Fibroblast of lung (primary cell): ENCODE measurements at regions not wholly inside any gene's neighbourhood (a gene's known extent, or its start where the extent isn't known, plus 50 kb on each side); places are given as distances from the start of the nearest gene placed in this dataset.
A peak's percentile ranks its signal among the peaks of the same experiment; 100 is the strongest.

ENCODE experiments used
- DNase-seq, 2 donors: peaks; one replicate each; pipeline versions ENCODE4 v3.0.0 to v3.0.0-alpha.2; 2010; ENCODE audit warnings: low read depth in 2 of 2
- H2AFZ ChIP-seq: 2 replicates; pipeline ENCODE4 v1.5.1; 2012; ENCODE audit warnings: low read length, control low read depth, inconsistent platforms
- H3K27ac ChIP-seq: 2 replicates; pipeline ENCODE4 v1.5.1; 2011; ENCODE audit warnings: low read length, control low read depth; ENCODE audit not compliant: insufficient read depth
- H3K27me3 ChIP-seq: 2 replicates; pipeline ENCODE4 v1.5.1; 2011; ENCODE audit warnings: mild to moderate bottlenecking, low read length; ENCODE audit not compliant: control insufficient read depth, insufficient read depth
- H3K36me3 ChIP-seq: 2 replicates; pipeline ENCODE4 v1.5.1; 2011; ENCODE audit warnings: low read length; ENCODE audit not compliant: control insufficient read depth, insufficient read depth
- H3K4me1 ChIP-seq: 2 replicates; pipeline ENCODE4 v1.5.1; 2011; ENCODE audit warnings: low read length; ENCODE audit not compliant: control insufficient read depth, insufficient read depth; ENCODE audit errors: extremely low read depth
- H3K4me2 ChIP-seq: 2 replicates; pipeline ENCODE4 v1.5.1; 2011; ENCODE audit warnings: low read length, control low read depth; ENCODE audit not compliant: insufficient read depth; ENCODE audit errors: extremely low read depth
- H3K4me3 ChIP-seq, 4 experiments: fragments of 200-600 bp in 1 of 4; sonication (generic) in 1 of 4; replicated peaks in 1 of 4; 2 replicates each; pipeline ENCODE4 v1.5.1; 2011 to 2016; ENCODE audit warnings: low read length in 4 of 4, low read depth in 3 of 4, mild to moderate bottlenecking in 3 of 4, control low read depth in 2 of 4, inconsistent platforms in 1 of 4, mixed read lengths in 1 of 4; ENCODE audit not compliant: insufficient read depth in 1 of 4; ENCODE audit errors: control extremely low read depth in 1 of 4
- H3K79me2 ChIP-seq: 2 replicates; pipeline ENCODE4 v1.5.1; 2012; ENCODE audit warnings: mild to moderate bottlenecking, low read length, inconsistent platforms; ENCODE audit not compliant: control insufficient read depth, insufficient read depth
- H3K9ac ChIP-seq: 2 replicates; pipeline ENCODE4 v1.5.1; 2011; ENCODE audit warnings: mild to moderate bottlenecking, low read length, control low read depth; ENCODE audit not compliant: insufficient read depth
- H3K9me3 ChIP-seq: 2 replicates; pipeline ENCODE4 v1.5.1; 2012; ENCODE audit warnings: low read depth, low read length; ENCODE audit not compliant: control insufficient read depth, insufficient read depth
- H4K20me1 ChIP-seq: 2 replicates; pipeline ENCODE4 v1.5.1; 2011; ENCODE audit warnings: low read length; ENCODE audit not compliant: control insufficient read depth, insufficient read depth; ENCODE audit errors: extremely low read depth
- EZH2 ChIP-seq: IDR thresholded peaks from 2 replicates; pipeline ENCODE4 v1.5.1; 2012; ENCODE audit warnings: low read length, control low read depth, mild to moderate bottlenecking; ENCODE audit errors: missing control alignments
- TF ChIP-seq, protein P1 (sequence below), 2 donors: IDR thresholded peaks in 1 of 2; conservative IDR thresholded peaks in 1 of 2; 1 replicate in 1 of 2; 2 replicates in 1 of 2; pipeline ENCODE4 v1.5.1; 2011 to 2012; ENCODE audit warnings: low read length in 2 of 2, control low read depth in 1 of 2, inconsistent platforms in 1 of 2, low read depth in 1 of 2, mild to moderate bottlenecking in 1 of 2

DNA sequence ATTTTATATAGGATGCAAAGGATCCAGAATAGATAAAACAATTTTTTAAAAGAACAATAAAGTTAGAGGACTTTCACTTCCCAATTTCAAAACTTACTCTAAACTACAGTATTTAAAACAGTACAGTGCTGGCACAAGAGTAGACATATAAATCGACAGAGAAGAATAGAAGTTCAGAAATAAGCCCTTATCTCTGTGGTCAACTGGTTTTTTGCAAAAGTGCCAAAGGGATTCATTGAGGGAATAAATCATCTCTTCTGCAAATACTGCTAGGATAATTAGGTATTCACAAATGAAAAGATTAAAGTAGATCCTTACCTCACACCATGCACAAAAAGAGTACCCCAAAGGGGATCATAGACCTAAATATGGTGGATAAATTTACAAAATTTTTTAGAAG, 431.0 kb upstream of the HTR2A start:
- TF ChIP-seq, protein P1, sequence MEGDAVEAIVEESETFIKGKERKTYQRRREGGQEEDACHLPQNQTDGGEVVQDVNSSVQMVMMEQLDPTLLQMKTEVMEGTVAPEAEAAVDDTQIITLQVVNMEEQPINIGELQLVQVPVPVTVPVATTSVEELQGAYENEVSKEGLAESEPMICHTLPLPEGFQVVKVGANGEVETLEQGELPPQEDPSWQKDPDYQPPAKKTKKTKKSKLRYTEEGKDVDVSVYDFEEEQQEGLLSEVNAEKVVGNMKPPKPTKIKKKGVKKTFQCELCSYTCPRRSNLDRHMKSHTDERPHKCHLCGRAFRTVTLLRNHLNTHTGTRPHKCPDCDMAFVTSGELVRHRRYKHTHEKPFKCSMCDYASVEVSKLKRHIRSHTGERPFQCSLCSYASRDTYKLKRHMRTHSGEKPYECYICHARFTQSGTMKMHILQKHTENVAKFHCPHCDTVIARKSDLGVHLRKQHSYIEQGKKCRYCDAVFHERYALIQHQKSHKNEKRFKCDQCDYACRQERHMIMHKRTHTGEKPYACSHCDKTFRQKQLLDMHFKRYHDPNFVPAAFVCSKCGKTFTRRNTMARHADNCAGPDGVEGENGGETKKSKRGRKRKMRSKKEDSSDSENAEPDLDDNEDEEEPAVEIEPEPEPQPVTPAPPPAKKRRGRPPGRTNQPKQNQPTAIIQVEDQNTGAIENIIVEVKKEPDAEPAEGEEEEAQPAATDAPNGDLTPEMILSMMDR (conservative IDR thresholded peaks at IDR 0.05 in 1 of 2, IDR thresholded peaks at IDR 0.05 in 1 of 2; ENCODE audit: low read depth in 1 of 2, low read length in 2 of 2), result no peak
- TF ChIP-seq EZH2, result no peak
- peak; percentile 25 to 73 for DNase-seq
- H3K27me3 ChIP-seq, result no peaks in the 10 kb centered on the region
- H3K79me2 ChIP-seq, result no peaks in the 10 kb centered on the region
- H3K27ac ChIP-seq, result no peak overlapping the region
- no peaks in the 10 kb centered on the region for H4K20me1 ChIP-seq
- H3K4me1 ChIP-seq, result no peaks in the 10 kb centered on the region
- no peak overlapping the region for H2AFZ ChIP-seq
- no peak overlapping the region for H3K9ac ChIP-seq
- no peaks in the 10 kb centered on the region for H3K9me3 ChIP-seq
- H3K4me2 ChIP-seq, result no peak overlapping the region
- H3K36me3 ChIP-seq, result no peaks in the 10 kb centered on the region
- no peak overlapping the region for H3K4me3 ChIP-seq

DNA sequence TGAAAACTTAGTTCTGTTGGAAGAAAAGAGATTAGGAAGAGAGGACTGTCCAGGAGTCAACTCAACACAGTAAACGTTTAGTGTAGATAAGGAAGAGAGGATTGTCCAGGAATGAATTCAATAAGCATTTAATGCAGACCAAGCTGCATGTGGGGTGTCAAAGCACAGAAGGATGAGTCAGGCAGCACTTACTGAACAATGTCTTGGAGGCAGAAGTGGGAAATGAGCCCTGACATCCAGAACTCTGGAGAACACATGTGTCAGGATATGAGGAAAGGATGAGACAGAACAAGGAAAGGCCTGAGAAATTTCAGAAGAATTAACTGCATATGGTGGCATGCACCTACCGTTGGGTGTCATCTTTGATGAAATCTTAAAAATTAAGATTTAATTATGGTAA, 429.2 kb upstream of the HTR2A start:
- TF ChIP-seq, protein P1 (conservative IDR thresholded peaks at IDR 0.05 in 1 of 2, IDR thresholded peaks at IDR 0.05 in 1 of 2; ENCODE audit: low read depth in 1 of 2, low read length in 2 of 2), result no peak
- no peak for TF ChIP-seq EZH2
- Histone ChIP-seq H3K27ac (no peak overlapping the region), H3K9me3 (no peaks in the 10 kb centered on the region), H3K79me2 (no peaks in the 10 kb centered on the region), H3K4me3 (no peak overlapping the region), H3K27me3 (no peaks in the 10 kb centered on the region), H2AFZ (no peak overlapping the region), H4K20me1 (no peaks in the 10 kb centered on the region), H3K4me2 (no peak overlapping the region), H3K36me3 (no peaks in the 10 kb centered on the region), H3K9ac (no peak overlapping the region), H3K4me1 (no peaks in the 10 kb centered on the region)
- peak; percentile 28 to 40 for DNase-seq

DNA sequence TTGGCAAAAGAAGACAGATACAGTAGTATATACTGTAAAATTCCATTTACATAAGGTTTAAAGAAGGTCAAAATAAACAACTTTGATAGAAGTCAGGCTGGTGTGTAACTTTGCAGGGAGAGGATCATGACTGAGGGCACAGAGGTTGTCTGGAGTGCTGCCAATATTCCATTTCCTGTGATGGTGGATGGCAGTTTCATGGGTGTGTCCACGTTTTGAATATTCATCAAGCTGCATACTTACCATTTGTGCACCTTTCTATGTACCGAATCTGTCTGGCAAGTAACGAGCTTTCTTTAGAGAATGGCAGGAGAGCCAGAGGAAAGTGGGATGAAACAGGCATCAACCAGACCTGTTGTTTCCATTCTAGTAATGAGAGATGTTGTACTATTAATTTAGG, 420.5 kb upstream of the HTR2A start:
- H3K4me3 ChIP-seq, result no peak overlapping the region
- H3K36me3 ChIP-seq, result no peaks in the 10 kb centered on the region
- no peak overlapping the region for H3K9ac ChIP-seq
- no peak for DNase-seq
- H2AFZ ChIP-seq, result no peak overlapping the region
- no peaks in the 10 kb centered on the region for H3K27me3 ChIP-seq
- H3K27ac ChIP-seq, result no peak overlapping the region
- no peaks in the 10 kb centered on the region for H3K9me3 ChIP-seq
- H3K79me2 ChIP-seq, result no peaks in the 10 kb centered on the region
- H4K20me1 ChIP-seq, result no peaks in the 10 kb centered on the region
- no peaks in the 10 kb centered on the region for H3K4me1 ChIP-seq
- TF ChIP-seq, protein P1 (conservative IDR thresholded peaks at IDR 0.05 in 1 of 2, IDR thresholded peaks at IDR 0.05 in 1 of 2; ENCODE audit: low read depth in 1 of 2, low read length in 2 of 2), result no peak
- no peak for TF ChIP-seq EZH2
- H3K4me2 ChIP-seq, result no peak overlapping the region
